Esophagus squamous epithelium (tissue), 4 donors: ENCODE measurements at regions not wholly inside any gene's neighbourhood (a gene's known extent, or its start where the extent isn't known, plus 50 kb on each side); places are given as distances from the start of the nearest gene placed in this dataset.

Experiments used
- POLR2A ChIP-seq, 4 donors: fragments of 450-650 bp; IDR thresholded peaks; one replicate each; pipeline ENCODE4 v1.6.1; 2017; ENCODE audit warnings: antibody characterized with exemption in 4 of 4, mild to moderate bottlenecking in 4 of 4, moderate library complexity in 3 of 4
- TF ChIP-seq, protein P1 (sequence below), 6 experiments: fragments of 450-650 bp in 4 of 6; fragments of 200-600 bp in 2 of 6; sonication (generic) in 2 of 6; IDR thresholded peaks; one replicate each; pipeline ENCODE4 v1.5.1; 2016 to 2019; ENCODE audit warnings: antibody characterized with exemption in 6 of 6, mild to moderate bottlenecking in 4 of 6, moderate library complexity in 4 of 6

GRCh38 chr2:226553333-226553732 lies 246.3 kb downstream of the IRS1 start:
- TF ChIP-seq, protein P1, sequence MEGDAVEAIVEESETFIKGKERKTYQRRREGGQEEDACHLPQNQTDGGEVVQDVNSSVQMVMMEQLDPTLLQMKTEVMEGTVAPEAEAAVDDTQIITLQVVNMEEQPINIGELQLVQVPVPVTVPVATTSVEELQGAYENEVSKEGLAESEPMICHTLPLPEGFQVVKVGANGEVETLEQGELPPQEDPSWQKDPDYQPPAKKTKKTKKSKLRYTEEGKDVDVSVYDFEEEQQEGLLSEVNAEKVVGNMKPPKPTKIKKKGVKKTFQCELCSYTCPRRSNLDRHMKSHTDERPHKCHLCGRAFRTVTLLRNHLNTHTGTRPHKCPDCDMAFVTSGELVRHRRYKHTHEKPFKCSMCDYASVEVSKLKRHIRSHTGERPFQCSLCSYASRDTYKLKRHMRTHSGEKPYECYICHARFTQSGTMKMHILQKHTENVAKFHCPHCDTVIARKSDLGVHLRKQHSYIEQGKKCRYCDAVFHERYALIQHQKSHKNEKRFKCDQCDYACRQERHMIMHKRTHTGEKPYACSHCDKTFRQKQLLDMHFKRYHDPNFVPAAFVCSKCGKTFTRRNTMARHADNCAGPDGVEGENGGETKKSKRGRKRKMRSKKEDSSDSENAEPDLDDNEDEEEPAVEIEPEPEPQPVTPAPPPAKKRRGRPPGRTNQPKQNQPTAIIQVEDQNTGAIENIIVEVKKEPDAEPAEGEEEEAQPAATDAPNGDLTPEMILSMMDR (IDR thresholded peaks at IDR 0.05) = no peak
- TF ChIP-seq POLR2A (IDR thresholded peaks at IDR 0.05) = no peak
